ENCODE measurements at regions not wholly inside any gene's neighbourhood (a gene's known extent, or its start where the extent isn't known, plus 50 kb on each side); places are given as distances from the start of the nearest gene placed in this dataset.

DNA sequence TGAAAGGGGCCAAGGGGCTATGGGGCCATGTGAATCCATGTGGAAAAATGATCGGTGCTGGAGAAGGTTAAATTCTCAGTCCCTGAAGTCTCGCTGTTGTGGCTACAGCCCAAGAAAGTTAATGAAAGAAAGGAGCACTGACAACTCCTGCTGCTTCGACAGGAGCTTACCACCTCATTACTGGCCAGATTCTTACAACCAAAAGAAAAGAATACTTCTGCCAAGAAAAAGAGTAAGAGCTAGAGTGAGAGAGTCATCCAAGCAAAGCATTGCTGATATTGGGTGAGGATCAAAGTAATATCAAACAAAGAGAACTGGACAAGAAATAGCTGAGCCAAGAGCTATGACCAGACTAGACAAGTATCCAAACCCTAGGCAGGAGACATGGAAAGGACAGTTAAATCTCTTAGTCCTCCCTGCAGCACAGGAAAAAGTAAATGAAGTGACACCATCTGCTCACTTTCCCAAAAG lies 348.4 kb upstream of the PLSCR5 start:
- TF ChIP-seq, protein P1, sequence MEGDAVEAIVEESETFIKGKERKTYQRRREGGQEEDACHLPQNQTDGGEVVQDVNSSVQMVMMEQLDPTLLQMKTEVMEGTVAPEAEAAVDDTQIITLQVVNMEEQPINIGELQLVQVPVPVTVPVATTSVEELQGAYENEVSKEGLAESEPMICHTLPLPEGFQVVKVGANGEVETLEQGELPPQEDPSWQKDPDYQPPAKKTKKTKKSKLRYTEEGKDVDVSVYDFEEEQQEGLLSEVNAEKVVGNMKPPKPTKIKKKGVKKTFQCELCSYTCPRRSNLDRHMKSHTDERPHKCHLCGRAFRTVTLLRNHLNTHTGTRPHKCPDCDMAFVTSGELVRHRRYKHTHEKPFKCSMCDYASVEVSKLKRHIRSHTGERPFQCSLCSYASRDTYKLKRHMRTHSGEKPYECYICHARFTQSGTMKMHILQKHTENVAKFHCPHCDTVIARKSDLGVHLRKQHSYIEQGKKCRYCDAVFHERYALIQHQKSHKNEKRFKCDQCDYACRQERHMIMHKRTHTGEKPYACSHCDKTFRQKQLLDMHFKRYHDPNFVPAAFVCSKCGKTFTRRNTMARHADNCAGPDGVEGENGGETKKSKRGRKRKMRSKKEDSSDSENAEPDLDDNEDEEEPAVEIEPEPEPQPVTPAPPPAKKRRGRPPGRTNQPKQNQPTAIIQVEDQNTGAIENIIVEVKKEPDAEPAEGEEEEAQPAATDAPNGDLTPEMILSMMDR (IDR thresholded peaks at IDR 0.05 in 2 of 3, conservative IDR thresholded peaks at IDR 0.05 in 1 of 3; ENCODE audit: borderline replicate concordance in 1 of 3, insufficient read depth in 1 of 3, low read depth in 2 of 3, low read length in 2 of 3): no peak
- TF ChIP-seq, protein P2, sequence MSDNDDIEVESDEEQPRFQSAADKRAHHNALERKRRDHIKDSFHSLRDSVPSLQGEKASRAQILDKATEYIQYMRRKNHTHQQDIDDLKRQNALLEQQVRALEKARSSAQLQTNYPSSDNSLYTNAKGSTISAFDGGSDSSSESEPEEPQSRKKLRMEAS (IDR thresholded peaks at IDR 0.05): no peak
- no peak for TF ChIP-seq TCF7L2 (IDR thresholded peaks at IDR 0.05; ENCODE audit: borderline replicate concordance, extremely low read depth, insufficient read depth, insufficient read length)
- TF ChIP-seq POLR2A (IDR thresholded peaks at IDR 0.05; ENCODE audit: borderline replicate concordance, extremely low read depth, insufficient read depth, insufficient read length): no peak
- TF ChIP-seq POLR2AphosphoS5 (IDR thresholded peaks at IDR 0.05; ENCODE audit: low read depth, low read length): no peak
- TF ChIP-seq ZNF274 (IDR thresholded peaks at IDR 0.05; ENCODE audit: low read depth, low read length): no peak
- TF ChIP-seq, protein P3, sequence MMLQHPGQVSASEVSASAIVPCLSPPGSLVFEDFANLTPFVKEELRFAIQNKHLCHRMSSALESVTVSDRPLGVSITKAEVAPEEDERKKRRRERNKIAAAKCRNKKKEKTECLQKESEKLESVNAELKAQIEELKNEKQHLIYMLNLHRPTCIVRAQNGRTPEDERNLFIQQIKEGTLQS (IDR thresholded peaks at IDR 0.05): no peak
- TF ChIP-seq RAD21 (IDR thresholded peaks at IDR 0.05; ENCODE audit: low read depth): no peak
- no peak for TF ChIP-seq EZH2phosphoT487 (IDR thresholded peaks at IDR 0.05; ENCODE audit: borderline replicate concordance)
- no peak for TF ChIP-seq CEBPB (IDR thresholded peaks at IDR 0.05; ENCODE audit: low read depth)
- no peak for TF ChIP-seq EGR1 (IDR thresholded peaks at IDR 0.05; ENCODE audit: low read depth)
- no peak for TF ChIP-seq EZH2 (IDR thresholded peaks at IDR 0.05)
- TF ChIP-seq YY1 (IDR thresholded peaks at IDR 0.05; ENCODE audit: extremely low read depth, insufficient replicate concordance, low read depth, low read length): no peak
